OCI-LY1 (cell line): ENCODE measurements at regions not wholly inside any gene's neighbourhood (a gene's known extent, or its start where the extent isn't known, plus 50 kb on each side); places are given as distances from the start of the nearest gene placed in this dataset.

Source experiments
- H2AFZ ChIP-seq: fragments of 200-600 bp; sonication (generic), shearing (Covaris generic); 2 replicates; pipeline ENCODE4 v1.6.0; 2014; ENCODE audit warnings: antibody characterized with exemption, mild to moderate bottlenecking, low read length
- H3F3A ChIP-seq: fragments of 200-600 bp; sonication (generic), shearing (Covaris generic); 2 replicates; pipeline ENCODE4 v1.6.0; 2014; ENCODE audit warnings: mild to moderate bottlenecking, antibody characterized with exemption, low read length, moderate library complexity; ENCODE audit not compliant: insufficient read depth
- H3K27ac ChIP-seq: fragments of 200-600 bp; sonication (generic); 2 replicates; pipeline ENCODE4 v1.5.1; 2014; ENCODE audit warnings: low read length, mixed run types, mild to moderate bottlenecking, low read depth; ENCODE audit not compliant: poor library complexity, severe bottlenecking
- H3K27me3 ChIP-seq: fragments of 200-600 bp; sonication (generic); 2 replicates; pipeline ENCODE4 v1.6.0; 2014; ENCODE audit warnings: antibody characterized with exemption, mild to moderate bottlenecking, low read length, moderate library complexity; ENCODE audit not compliant: insufficient read depth
- H3K36me3 ChIP-seq: fragments of 200-600 bp; sonication (generic); 2 replicates; pipeline ENCODE4 v1.6.1; 2014; ENCODE audit warnings: mild to moderate bottlenecking, antibody characterized with exemption, low read length, moderate library complexity, mixed read lengths; ENCODE audit not compliant: insufficient read depth
- H3K4me1 ChIP-seq: fragments of 200-600 bp; sonication (generic); 2 replicates; pipeline ENCODE4 v1.5.1; 2014; ENCODE audit warnings: mild to moderate bottlenecking, low read length, moderate library complexity; ENCODE audit not compliant: insufficient read depth, severe bottlenecking
- H3K4me2 ChIP-seq: fragments of 200-600 bp; sonication (generic), shearing (Covaris generic); 2 replicates; pipeline ENCODE4 v1.6.1; 2014; ENCODE audit warnings: low read length
- H3K4me3 ChIP-seq: fragments of 200-600 bp; sonication (generic); 2 replicates; pipeline ENCODE4 v1.5.1; 2014; ENCODE audit warnings: low read length, low read depth, mild to moderate bottlenecking, mixed read lengths; ENCODE audit not compliant: poor library complexity, severe bottlenecking
- H3K79me2 ChIP-seq: fragments of 200-600 bp; shearing (Covaris generic); 2 replicates; pipeline ENCODE4 v1.6.1; 2016; ENCODE audit warnings: mixed run types, low read length, mixed read lengths; ENCODE audit not compliant: insufficient read depth
- H3K9ac ChIP-seq: fragments of 200-600 bp; sonication (generic), shearing (Covaris generic); 2 replicates; pipeline ENCODE4 v1.6.1; 2014; ENCODE audit warnings: mild to moderate bottlenecking, low read length, mixed read lengths
- H3K9me2 ChIP-seq: fragments of 200-600 bp; sonication (generic), shearing (Covaris generic); 2 replicates; pipeline ENCODE4 v1.6.1; 2014; ENCODE audit warnings: low read depth, mild to moderate bottlenecking, low read length, mixed read lengths
- H3K9me3 ChIP-seq: fragments of 200-600 bp; shearing (Covaris generic); 2 replicates; pipeline ENCODE4 v1.6.1; 2014; ENCODE audit warnings: low read length, mixed read lengths
- H4K20me1 ChIP-seq: fragments of 200-600 bp; sonication (generic), shearing (Covaris generic); 2 replicates; pipeline ENCODE4 v1.6.0; 2016; ENCODE audit warnings: mild to moderate bottlenecking, low read length; ENCODE audit not compliant: insufficient read depth
- CTCF ChIP-seq: fragments of 200-600 bp; sonication (generic), shearing (Covaris generic); IDR thresholded peaks from 2 replicates; pipeline ENCODE4 v1.5.1; 2017; ENCODE audit warnings: mild to moderate bottlenecking, antibody characterized with exemption, low read length, moderate library complexity, mixed read lengths
- EZH2 ChIP-seq: fragments of 200-600 bp; sonication (generic), shearing (Covaris generic); IDR thresholded peaks from 2 replicates; pipeline ENCODE4 v1.8.0; 2017; ENCODE audit warnings: borderline replicate concordance, mixed run types, mild to moderate bottlenecking, antibody characterized with exemption, low read length, moderate library complexity, mixed read lengths

- no peaks in the 10 kb centered on the region for H3K9me3 ChIP-seq
- no peak overlapping the region for H2AFZ ChIP-seq
- H3K27me3 ChIP-seq = no peaks in the 10 kb centered on the region
- H3K4me2 ChIP-seq = no peak overlapping the region
- H3K4me3 ChIP-seq = no peak overlapping the region
- no peak overlapping the region for H3K9ac ChIP-seq
- no peaks in the 10 kb centered on the region for H3K9me2 ChIP-seq
- no peaks in the 10 kb centered on the region for H3K4me1 ChIP-seq
- H3F3A ChIP-seq = no peaks in the 10 kb centered on the region
- no peaks in the 10 kb centered on the region for H4K20me1 ChIP-seq
- no peak overlapping the region for H3K27ac ChIP-seq
- TF ChIP-seq EZH2 (no peak), CTCF (no peak)
- no peaks in the 10 kb centered on the region for H3K79me2 ChIP-seq
- no peaks in the 10 kb centered on the region for H3K36me3 ChIP-seq
These were observed 121.4 kb upstream of the MEF2C start for GRCh38 chr5:89004379-89004778.

GRCh38 chr5:89003563-89004036, 120.6 kb upstream of the MEF2C start:
- H4K20me1 ChIP-seq = no peaks in the 10 kb centered on the region
- no peaks in the 10 kb centered on the region for H3K79me2 ChIP-seq
- H3F3A ChIP-seq = no peaks in the 10 kb centered on the region
- H3K27me3 ChIP-seq = no peaks in the 10 kb centered on the region
- TF ChIP-seq EZH2 (no peak), CTCF (no peak)
- H3K9ac ChIP-seq = no peak overlapping the region
- H3K4me1 ChIP-seq = no peaks in the 10 kb centered on the region
- H3K36me3 ChIP-seq = no peaks in the 10 kb centered on the region
- no peaks in the 10 kb centered on the region for H3K9me2 ChIP-seq
- H3K4me3 ChIP-seq = no peak overlapping the region
- H3K9me3 ChIP-seq = no peaks in the 10 kb centered on the region
- no peak overlapping the region for H3K4me2 ChIP-seq
- H2AFZ ChIP-seq = no peak overlapping the region
- H3K27ac ChIP-seq = no peak overlapping the region

- Histone ChIP-seq H3K4me3 (no peak overlapping the region), H3F3A (no peaks in the 10 kb centered on the region), H3K4me1 (no peaks in the 10 kb centered on the region), H4K20me1 (no peaks in the 10 kb centered on the region), H3K79me2 (no peaks in the 10 kb centered on the region), H3K9ac (no peak overlapping the region), H3K9me3 (no peaks in the 10 kb centered on the region), H3K27ac (no peak overlapping the region), H2AFZ (no peak overlapping the region), H3K27me3 (no peaks in the 10 kb centered on the region), H3K4me2 (no peak overlapping the region), H3K36me3 (no peaks in the 10 kb centered on the region), H3K9me2 (no peaks in the 10 kb centered on the region)
- TF ChIP-seq CTCF (no peak), EZH2 (no peak)
These were observed 116.9 kb upstream of the MEF2C start for GRCh38 chr5:88999853-89000252.
